IMR-90 (cell line): ENCODE measurements at regions not wholly inside any gene's neighbourhood (a gene's known extent, or its start where the extent isn't known, plus 50 kb on each side); places are given as distances from the start of the nearest gene placed in this dataset.

Experiments
- ATAC-seq: fragments of 200-7000 bp; cut with Tn5 transposase; 2 replicates; pipeline ENCODE4 v1.9.1; 2020; ENCODE audit warnings: low read depth, mild to moderate bottlenecking, moderate library complexity
- BruUV-seq: library from RNA; stranded (reverse); fragments of 400-500 nt; replicated peaks from 2 replicates; lab custom pipeline; 2021; lab: Mats Ljungman, UMichigan
- CTCF ChIA-PET: fragments of 300-600 bp; formaldehyde crosslinking; extraction: SDS; loops from one replicate; lab custom pipeline; 2021; ENCODE audit warnings: antibody characterized with exemption; lab: Yijun Ruan, JAX
- POLR2A ChIA-PET: fragments of 300-600 bp; sonication (Branson Sonifier 250); formaldehyde crosslinking; loops from one replicate; lab custom pipeline; 2022; ENCODE audit warnings: antibody characterized with exemption; ENCODE audit not compliant: unreplicated experiment; lab: Charles Lee
- DNase-seq: peaks from one replicate; pipeline ENCODE4 v3.0.0; 2013
- H2AFZ ChIP-seq: replicated peaks from 2 replicates; pipeline ENCODE3; 2013; ENCODE audit warnings: low read length, mild to moderate bottlenecking; ENCODE audit not compliant: poor library complexity
- H2AK5ac ChIP-seq: 2 replicates; pipeline ENCODE4 v1.6.1; 2013; ENCODE audit warnings: low read depth, low read length, inconsistent platforms
- H2AK9ac ChIP-seq: replicated peaks from 2 replicates; pipeline ENCODE3; 2013; ENCODE audit warnings: mild to moderate bottlenecking, low read depth, low read length, moderate library complexity; ENCODE audit not compliant: poor library complexity
- H2BK120ac ChIP-seq: 2 replicates; pipeline ENCODE4 v1.6.1; 2013; ENCODE audit warnings: low read depth, low read length, inconsistent platforms
- H2BK15ac ChIP-seq: 3 replicates; pipeline ENCODE4 v1.6.1; 2013; ENCODE audit warnings: low read depth, low read length, inconsistent platforms
- H2BK20ac ChIP-seq: 2 replicates; pipeline ENCODE4 v1.6.1; 2013; ENCODE audit warnings: low read depth, mild to moderate bottlenecking, inconsistent platforms, low read length, moderate library complexity
- H2BK5ac ChIP-seq: 2 replicates; pipeline ENCODE4 v1.6.1; 2013; ENCODE audit warnings: mild to moderate bottlenecking, low read depth, low read length, inconsistent platforms; ENCODE audit not compliant: poor library complexity, severe bottlenecking
- H3K14ac ChIP-seq: replicated peaks from 2 replicates; pipeline ENCODE4 v1.6.1; 2013; ENCODE audit warnings: low read depth, low read length, inconsistent platforms
- H3K18ac ChIP-seq: 2 replicates; pipeline ENCODE4 v1.6.1; 2013; ENCODE audit warnings: low read depth, low read length, control low read depth
- H3K23ac ChIP-seq: 2 replicates; pipeline ENCODE4 v1.6.1; 2013; ENCODE audit warnings: low read depth, low read length, inconsistent platforms
- H3K27ac ChIP-seq: 2 replicates; pipeline ENCODE4 v1.5.1; 2013; ENCODE audit warnings: mild to moderate bottlenecking, control low read depth, low read length; ENCODE audit not compliant: insufficient read depth
- H3K27me3 ChIP-seq: 2 replicates; pipeline ENCODE4 v1.6.1; 2013; ENCODE audit warnings: low read length; ENCODE audit not compliant: control insufficient read depth, insufficient read depth
- H3K36me3 ChIP-seq: 2 replicates; pipeline ENCODE4 v1.6.1; 2013; ENCODE audit warnings: low read length, mixed read lengths; ENCODE audit not compliant: control insufficient read depth, insufficient read depth
- H3K4ac ChIP-seq: 2 replicates; pipeline ENCODE4 v1.6.1; 2013; ENCODE audit warnings: low read depth, low read length, inconsistent platforms
- H3K4me1 ChIP-seq: 2 replicates; pipeline ENCODE4 v1.6.1; 2013; ENCODE audit warnings: low read length, mixed read lengths; ENCODE audit not compliant: control insufficient read depth, insufficient read depth
- H3K4me2 ChIP-seq: 2 replicates; pipeline ENCODE4 v1.6.1; 2013; ENCODE audit warnings: low read depth, mild to moderate bottlenecking, control low read depth, low read length, moderate library complexity
- H3K4me3 ChIP-seq: 2 replicates; pipeline ENCODE4 v1.5.1; 2013; ENCODE audit warnings: low read depth, mild to moderate bottlenecking, control low read depth, low read length, moderate library complexity; ENCODE audit not compliant: insufficient read depth
- H3K56ac ChIP-seq: 2 replicates; pipeline ENCODE4 v1.6.1; 2013; ENCODE audit warnings: low read length, inconsistent platforms; ENCODE audit not compliant: insufficient read depth; ENCODE audit errors: extremely low read depth
- H3K79me1 ChIP-seq, 2 experiments: 2 replicates each; pipeline ENCODE4 v1.6.1; 2013; ENCODE audit warnings: low read length in 2 of 2, inconsistent platforms in 1 of 2, low read depth in 1 of 2
- H3K9ac ChIP-seq: 2 replicates; pipeline ENCODE4 v1.6.1; 2013; ENCODE audit warnings: low read depth, low read length, control low read depth
- H3K9me1 ChIP-seq: 2 replicates; pipeline ENCODE4 v1.6.1; 2013; ENCODE audit warnings: low read length, inconsistent platforms; ENCODE audit not compliant: insufficient read depth
- H3K9me3 ChIP-seq: 2 replicates; pipeline ENCODE4 v1.6.1; 2013; ENCODE audit warnings: low read length; ENCODE audit not compliant: control insufficient read depth, insufficient read depth
- H4K20me1 ChIP-seq: 2 replicates; pipeline ENCODE4 v1.6.1; 2013; ENCODE audit warnings: low read length, inconsistent platforms; ENCODE audit not compliant: insufficient read depth
- H4K5ac ChIP-seq: 2 replicates; pipeline ENCODE4 v1.6.1; 2013; ENCODE audit warnings: mild to moderate bottlenecking, low read depth, low read length, control low read depth
- H4K8ac ChIP-seq, 2 experiments: 2 replicates each; pipeline ENCODE4 v1.6.1; 2013; ENCODE audit warnings: low read depth in 2 of 2, low read length in 2 of 2, control low read depth in 1 of 2, inconsistent platforms in 1 of 2
- H4K91ac ChIP-seq: 2 replicates; pipeline ENCODE4 v1.6.1; 2013; ENCODE audit warnings: low read depth, low read length, inconsistent platforms; ENCODE audit not compliant: insufficient read depth
- BHLHE40 ChIP-seq: fragments of 150-350 bp; IDR thresholded peaks from 2 replicates; pipeline ENCODE4 v1.6.1; 2016; ENCODE audit warnings: mild to moderate bottlenecking, low read depth, low read length
- CEBPB ChIP-seq: IDR thresholded peaks from 2 replicates; pipeline ENCODE4 v1.6.1; 2012; ENCODE audit warnings: low read depth, low read length, improper control_type of control experiment
- CHD1 ChIP-seq: IDR thresholded peaks from 2 replicates; pipeline ENCODE4 v1.6.1; 2012; ENCODE audit warnings: low read depth, low read length, improper control_type of control experiment
- FOS ChIP-seq: fragments of 150-350 bp; IDR thresholded peaks from 2 replicates; pipeline ENCODE4 v1.6.1; 2016; ENCODE audit warnings: low read depth, low read length
- MAFK ChIP-seq: IDR thresholded peaks from 2 replicates; pipeline ENCODE4 v1.6.1; 2012; ENCODE audit warnings: low read depth, low read length, improper control_type of control experiment
- MAZ ChIP-seq: IDR thresholded peaks from 2 replicates; pipeline ENCODE4 v1.6.1; 2012; ENCODE audit warnings: low read depth, mild to moderate bottlenecking, low read length, improper control_type of control experiment, moderate library complexity, borderline replicate concordance
- MXI1 ChIP-seq: IDR thresholded peaks from 2 replicates; pipeline ENCODE4 v1.6.1; 2012; ENCODE audit warnings: low read depth, mild to moderate bottlenecking, low read length, moderate library complexity, borderline replicate concordance
- NFE2L2 ChIP-seq: fragments of 150-350 bp; IDR thresholded peaks from 2 replicates; pipeline ENCODE4 v1.6.1; 2016; ENCODE audit warnings: low read depth, mild to moderate bottlenecking, low read length
- POLR2A ChIP-seq: IDR thresholded peaks from 2 replicates; pipeline ENCODE4 v1.6.1; 2012; ENCODE audit warnings: mild to moderate bottlenecking, low read depth, low read length
- RAD21 ChIP-seq: IDR thresholded peaks from 2 replicates; pipeline ENCODE4 v1.6.1; 2012; ENCODE audit warnings: low read length, improper control_type of control experiment
- RCOR1 ChIP-seq: IDR thresholded peaks from 2 replicates; pipeline ENCODE4 v1.6.1; 2012; ENCODE audit warnings: mild to moderate bottlenecking, low read length, improper control_type of control experiment; ENCODE audit not compliant: insufficient replicate concordance
- RFX5 ChIP-seq: IDR thresholded peaks from 2 replicates; pipeline ENCODE4 v1.8.0; 2012; ENCODE audit warnings: low read depth, mild to moderate bottlenecking, low read length, moderate library complexity
- SMC3 ChIP-seq: fragments of 150-350 bp; IDR thresholded peaks from 2 replicates; pipeline ENCODE4 v1.6.1; 2016; ENCODE audit warnings: low read depth, mild to moderate bottlenecking, antibody characterized with exemption, low read length, moderate library complexity
- whole genome bisulfite sequencing, 2 experiments: methylation state at CpG; one replicate each; pipeline versions ENCODE4 v1.1.5 to v1.1.7; 2013; ENCODE audit warnings: missing lambda C conversion rate in 2 of 2; ENCODE audit not compliant: insufficient read length in 1 of 2; ENCODE audit errors: extremely low coverage in 2 of 2; 5-methylcytosine and 5-hydroxymethylcytosine counted together
- dilution Hi-C: fragments of 300-500 bp; cut with HindIII; formaldehyde crosslinking; loops from one replicate; pipeline ENCODE4 v1.14.3; 2018; ENCODE audit warnings: low sequenced_read_pairs; ENCODE audit not compliant: unreplicated experiment
- in situ Hi-C: fragments of 300-500 bp; cut with MboI; formaldehyde crosslinking; loops from 3 replicates; pipeline ENCODE4 v1.14.3; 2019; ENCODE audit warnings: low sequenced_read_pairs, inconsistent platforms, mixed read lengths
- intact Hi-C: fragments of 100-400 bp; cut with micrococcal nuclease; formaldehyde crosslinking; loops from 2 replicates; pipeline ENCODE4 v1.10.0; 2022
- TF ChIP-seq, protein P1 (sequence below): fragments of 150-350 bp; IDR thresholded peaks from 2 replicates; pipeline ENCODE4 v1.6.1; 2016; ENCODE audit warnings: low read depth, mild to moderate bottlenecking, low read length, moderate library complexity, borderline replicate concordance
- TF ChIP-seq, protein P2 (sequence below): fragments of 150-350 bp; IDR thresholded peaks from 2 replicates; pipeline ENCODE4 v1.6.1; 2017; ENCODE audit warnings: mild to moderate bottlenecking, antibody characterized with exemption, low read length, low read depth
- TF ChIP-seq, protein P3 (sequence below): conservative IDR thresholded peaks from 2 replicates; pipeline ENCODE4 v1.5.1; 2012; ENCODE audit warnings: mild to moderate bottlenecking, low read depth, low read length, improper control_type of control experiment

DNA sequence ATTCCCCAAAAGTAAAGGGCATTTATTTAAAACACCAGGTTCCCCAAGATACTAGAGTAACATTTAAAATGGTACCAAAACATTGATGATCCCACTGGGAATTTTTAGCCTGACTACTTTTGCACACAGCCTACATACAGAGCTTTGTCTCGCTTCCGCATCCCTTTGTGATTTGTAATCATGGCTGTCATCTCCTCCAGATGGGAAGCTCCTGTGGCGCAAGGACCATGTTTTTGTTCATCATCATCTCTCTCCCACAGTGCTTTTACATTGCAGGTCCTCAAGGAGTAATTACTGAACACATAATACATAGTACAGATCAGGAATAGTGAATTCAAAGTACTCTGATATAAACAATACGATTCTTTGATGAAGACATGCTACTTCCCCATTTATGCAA lies 231.2 kb upstream of the MTNR1B start:
- Histone ChIP-seq H3K9me1 (no peaks in the 10 kb centered on the region), H4K5ac (no peak overlapping the region), H2AK5ac (no peak overlapping the region), H3K14ac (no peak overlapping the region), H3K23ac (no peak overlapping the region), H2BK120ac (no peak overlapping the region), H3K79me1 (no peaks in the 10 kb centered on the region), H3K27ac (no peak overlapping the region), H3K18ac (no peak overlapping the region), H4K8ac (no peak overlapping the region), H4K91ac (no peak overlapping the region), H3K36me3 (no peaks in the 10 kb centered on the region), H2BK5ac (no peak overlapping the region), H3K27me3 (no peaks in the 10 kb centered on the region), H4K20me1 (no peaks in the 10 kb centered on the region), H3K9me3 (no peaks in the 10 kb centered on the region), H3K4me1 (no peaks in the 10 kb centered on the region), H3K4me2 (no peak overlapping the region), H2BK15ac (no peak overlapping the region), H3K56ac (no peak overlapping the region), H2AK9ac (no peak overlapping the region), H3K4ac (no peak overlapping the region), H2AFZ (no peak overlapping the region), H3K9ac (no peak overlapping the region), H3K4me3 (no peak overlapping the region), H2BK20ac (no peak overlapping the region)
- TF ChIP-seq MXI1 (no peak), FOS (no peak), CEBPB (no peak), RFX5 (no peak), BHLHE40 (no peak), SMC3 (no peak), RAD21 (no peak), MAZ (no peak), CHD1 (no peak), POLR2A (no peak), RCOR1 (no peak), NFE2L2 (no peak), MAFK (no peak)
- TF ChIP-seq, protein P1, sequence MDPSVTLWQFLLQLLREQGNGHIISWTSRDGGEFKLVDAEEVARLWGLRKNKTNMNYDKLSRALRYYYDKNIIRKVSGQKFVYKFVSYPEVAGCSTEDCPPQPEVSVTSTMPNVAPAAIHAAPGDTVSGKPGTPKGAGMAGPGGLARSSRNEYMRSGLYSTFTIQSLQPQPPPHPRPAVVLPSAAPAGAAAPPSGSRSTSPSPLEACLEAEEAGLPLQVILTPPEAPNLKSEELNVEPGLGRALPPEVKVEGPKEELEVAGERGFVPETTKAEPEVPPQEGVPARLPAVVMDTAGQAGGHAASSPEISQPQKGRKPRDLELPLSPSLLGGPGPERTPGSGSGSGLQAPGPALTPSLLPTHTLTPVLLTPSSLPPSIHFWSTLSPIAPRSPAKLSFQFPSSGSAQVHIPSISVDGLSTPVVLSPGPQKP: no peak
- TF ChIP-seq, protein P2, sequence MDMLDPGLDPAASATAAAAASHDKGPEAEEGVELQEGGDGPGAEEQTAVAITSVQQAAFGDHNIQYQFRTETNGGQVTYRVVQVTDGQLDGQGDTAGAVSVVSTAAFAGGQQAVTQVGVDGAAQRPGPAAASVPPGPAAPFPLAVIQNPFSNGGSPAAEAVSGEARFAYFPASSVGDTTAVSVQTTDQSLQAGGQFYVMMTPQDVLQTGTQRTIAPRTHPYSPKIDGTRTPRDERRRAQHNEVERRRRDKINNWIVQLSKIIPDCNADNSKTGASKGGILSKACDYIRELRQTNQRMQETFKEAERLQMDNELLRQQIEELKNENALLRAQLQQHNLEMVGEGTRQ: no peak
- TF ChIP-seq, protein P3, sequence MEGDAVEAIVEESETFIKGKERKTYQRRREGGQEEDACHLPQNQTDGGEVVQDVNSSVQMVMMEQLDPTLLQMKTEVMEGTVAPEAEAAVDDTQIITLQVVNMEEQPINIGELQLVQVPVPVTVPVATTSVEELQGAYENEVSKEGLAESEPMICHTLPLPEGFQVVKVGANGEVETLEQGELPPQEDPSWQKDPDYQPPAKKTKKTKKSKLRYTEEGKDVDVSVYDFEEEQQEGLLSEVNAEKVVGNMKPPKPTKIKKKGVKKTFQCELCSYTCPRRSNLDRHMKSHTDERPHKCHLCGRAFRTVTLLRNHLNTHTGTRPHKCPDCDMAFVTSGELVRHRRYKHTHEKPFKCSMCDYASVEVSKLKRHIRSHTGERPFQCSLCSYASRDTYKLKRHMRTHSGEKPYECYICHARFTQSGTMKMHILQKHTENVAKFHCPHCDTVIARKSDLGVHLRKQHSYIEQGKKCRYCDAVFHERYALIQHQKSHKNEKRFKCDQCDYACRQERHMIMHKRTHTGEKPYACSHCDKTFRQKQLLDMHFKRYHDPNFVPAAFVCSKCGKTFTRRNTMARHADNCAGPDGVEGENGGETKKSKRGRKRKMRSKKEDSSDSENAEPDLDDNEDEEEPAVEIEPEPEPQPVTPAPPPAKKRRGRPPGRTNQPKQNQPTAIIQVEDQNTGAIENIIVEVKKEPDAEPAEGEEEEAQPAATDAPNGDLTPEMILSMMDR: no peak
- DNase-seq: no peak
- dilution Hi-C loops (no loop called here), in situ Hi-C loops (no loop called here), intact Hi-C loops (loop anchor here (10.0 kb wide), 1 partner anchor 487 kb away; no protein-coding TSS in a partner anchor)
- ATAC-seq: no peak
- no TSS peak for BruUV-seq
- WGBS, 2 experiments: 90% methylated on average over 2 of the region's 4 CpGs; no CpG with 5 or more reads in 1 of the 2 experiments
- CTCF ChIA-PET: no interaction called here
- POLR2A ChIA-PET: no interaction called here
